Kidney capillary endothelial cell (primary cell): ENCODE measurements at regions not wholly inside any gene's neighbourhood (a gene's known extent, or its start where the extent isn't known, plus 50 kb on each side); places are given as distances from the start of the nearest gene placed in this dataset.
"Not testable (repeated sequence)": the region's sequence is repeated elsewhere in the genome, so short reads cannot be mapped to it uniquely, and the experiment has no call there.

Experiments
- DNase-seq: peaks from one replicate; pipeline ENCODE4 v3.0.0-alpha.2; 2018; ENCODE audit warnings: low spot score

- not testable (repeated sequence) for DNase-seq
Measured at GRCh38 chrX:94341730-94342129, 667.7 kb downstream of the FAM133A start.

- DNase-seq = no peak
Measured at GRCh38 chrX:94361241-94361640, 687.2 kb downstream of the FAM133A start.

- DNase-seq = no peak
Measured at GRCh38 chrX:94365736-94366135, 691.7 kb downstream of the FAM133A start.

- DNase-seq = no peak
Measured at GRCh38 chrX:94366616-94367015, 692.6 kb downstream of the FAM133A start.

GRCh38 chrX:94389044-94389443, 715.0 kb downstream of the FAM133A start:
- no peak for DNase-seq

- no peak for DNase-seq
Measured at GRCh38 chrX:94400488-94400887, 726.5 kb downstream of the FAM133A start.

GRCh38 chrX:94401426-94401825, 727.4 kb downstream of the FAM133A start:
- no peak for DNase-seq

GRCh38 chrX:94414746-94415145, 740.7 kb downstream of the FAM133A start:
- no peak for DNase-seq

GRCh38 chrX:94418065-94418464, 744.1 kb downstream of the FAM133A start:
- DNase-seq = no peak

- DNase-seq = no peak
Measured at GRCh38 chrX:94424456-94424855, 750.5 kb downstream of the FAM133A start.

- no peak for DNase-seq
Measured at GRCh38 chrX:94430091-94430490, 756.1 kb downstream of the FAM133A start.

- DNase-seq = no peak
Measured at GRCh38 chrX:94435799-94436198, 761.8 kb downstream of the FAM133A start.

- DNase-seq = no peak
Measured at GRCh38 chrX:94454159-94454558, 780.2 kb downstream of the FAM133A start.

GRCh38 chrX:94454606-94455005, 780.6 kb downstream of the FAM133A start:
- DNase-seq = no peak

GRCh38 chrX:94455782-94456181, 781.8 kb downstream of the FAM133A start:
- DNase-seq = no peak

- no peak for DNase-seq
Measured at GRCh38 chrX:94492541-94492940, 818.5 kb downstream of the FAM133A start.

- DNase-seq = no peak
Measured at GRCh38 chrX:94493405-94493804, 819.4 kb downstream of the FAM133A start.

- no peak for DNase-seq
Measured at GRCh38 chrX:94511564-94511963, 837.6 kb downstream of the FAM133A start.

- no peak for DNase-seq
Measured at GRCh38 chrX:94515009-94515408, 841.0 kb downstream of the FAM133A start.

GRCh38 chrX:94524867-94525266, 850.9 kb downstream of the FAM133A start:
- DNase-seq = no peak

- DNase-seq = no peak
Measured at GRCh38 chrX:94545722-94546121, 871.7 kb downstream of the FAM133A start.

GRCh38 chrX:94551831-94552230, 877.8 kb downstream of the FAM133A start:
- no peak for DNase-seq

GRCh38 chrX:94560930-94561329, 886.9 kb downstream of the FAM133A start:
- DNase-seq = no peak

- no peak for DNase-seq
Measured at GRCh38 chrX:94576367-94577004, 902.5 kb downstream of the FAM133A start.

- no peak for DNase-seq
Measured at GRCh38 chrX:94600077-94600476, 926.1 kb downstream of the FAM133A start.
